Fibroblast of the aortic adventitia (primary cell): ENCODE measurements at regions not wholly inside any gene's neighbourhood (a gene's known extent, or its start where the extent isn't known, plus 50 kb on each side); places are given as distances from the start of the nearest gene placed in this dataset.

Experiments
- DNase-seq: peaks from one replicate; pipeline ENCODE4 v3.0.0-alpha.2; 2010; ENCODE audit warnings: low read depth
- H3K4me3 ChIP-seq: 2 replicates; pipeline ENCODE4 v1.5.1; 2011; ENCODE audit warnings: low read depth, mild to moderate bottlenecking, control low read depth, low read length, moderate library complexity
- TF ChIP-seq, protein P1 (sequence below): IDR thresholded peaks from 2 replicates; pipeline ENCODE4 v1.5.1; 2011; ENCODE audit warnings: mild to moderate bottlenecking, low read length, control low read depth, inconsistent platforms; ENCODE audit not compliant: insufficient read depth

DNA sequence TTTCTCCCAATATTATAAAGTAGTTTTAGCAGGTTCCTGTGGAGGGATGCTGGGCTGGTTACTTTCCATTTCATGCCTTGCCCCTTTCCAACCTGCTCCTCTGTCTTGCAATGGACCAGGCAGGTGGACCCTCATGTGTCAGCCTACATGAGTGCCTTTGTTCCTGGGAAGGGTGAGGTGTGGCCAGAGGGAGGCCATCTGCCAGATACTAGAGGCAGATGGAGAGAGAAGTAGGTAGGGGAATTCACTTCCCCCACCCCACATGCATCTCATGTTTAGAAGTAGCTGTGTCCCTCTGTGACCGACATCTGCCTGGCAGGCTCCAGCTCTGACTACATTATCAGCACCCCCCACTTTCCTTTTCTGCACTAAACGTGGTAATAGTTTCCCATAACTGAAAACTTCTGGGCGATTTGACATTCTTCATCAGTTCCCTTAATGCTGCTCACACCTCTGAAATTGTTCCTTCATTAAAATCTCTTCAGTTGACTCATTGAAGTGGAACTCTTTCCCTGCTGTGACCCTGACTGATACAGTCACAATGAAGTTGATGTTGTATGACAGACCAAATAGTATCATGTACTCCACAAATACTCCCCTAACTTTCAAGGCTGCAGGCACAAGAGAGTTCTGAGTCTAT, 396.3 kb upstream of the FZD8 start:
- DNase-seq, result no peak
- no peak overlapping the region for H3K4me3 ChIP-seq
- TF ChIP-seq, protein P1, sequence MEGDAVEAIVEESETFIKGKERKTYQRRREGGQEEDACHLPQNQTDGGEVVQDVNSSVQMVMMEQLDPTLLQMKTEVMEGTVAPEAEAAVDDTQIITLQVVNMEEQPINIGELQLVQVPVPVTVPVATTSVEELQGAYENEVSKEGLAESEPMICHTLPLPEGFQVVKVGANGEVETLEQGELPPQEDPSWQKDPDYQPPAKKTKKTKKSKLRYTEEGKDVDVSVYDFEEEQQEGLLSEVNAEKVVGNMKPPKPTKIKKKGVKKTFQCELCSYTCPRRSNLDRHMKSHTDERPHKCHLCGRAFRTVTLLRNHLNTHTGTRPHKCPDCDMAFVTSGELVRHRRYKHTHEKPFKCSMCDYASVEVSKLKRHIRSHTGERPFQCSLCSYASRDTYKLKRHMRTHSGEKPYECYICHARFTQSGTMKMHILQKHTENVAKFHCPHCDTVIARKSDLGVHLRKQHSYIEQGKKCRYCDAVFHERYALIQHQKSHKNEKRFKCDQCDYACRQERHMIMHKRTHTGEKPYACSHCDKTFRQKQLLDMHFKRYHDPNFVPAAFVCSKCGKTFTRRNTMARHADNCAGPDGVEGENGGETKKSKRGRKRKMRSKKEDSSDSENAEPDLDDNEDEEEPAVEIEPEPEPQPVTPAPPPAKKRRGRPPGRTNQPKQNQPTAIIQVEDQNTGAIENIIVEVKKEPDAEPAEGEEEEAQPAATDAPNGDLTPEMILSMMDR, result no peak

DNA sequence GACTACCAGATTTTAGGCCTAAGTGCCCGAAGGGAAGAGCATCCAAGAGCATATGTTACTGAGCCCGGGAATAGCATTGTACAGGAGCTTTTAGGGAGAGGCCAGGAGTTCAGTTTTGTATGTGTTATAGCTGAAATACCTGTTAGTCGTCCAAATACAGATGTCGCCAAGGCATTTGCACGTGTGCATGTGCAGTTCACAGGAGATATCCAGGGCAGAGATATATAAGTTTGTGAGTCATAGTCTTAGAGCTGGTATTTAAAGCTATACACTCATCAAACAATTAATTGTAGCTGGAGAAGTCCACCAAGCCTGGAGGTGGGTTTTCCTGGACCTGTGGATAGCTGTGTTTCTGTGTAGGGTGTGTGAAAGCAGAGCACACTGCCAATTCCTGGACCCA, 394.0 kb upstream of the FZD8 start:
- TF ChIP-seq, protein P1, result no peak
- no peak for DNase-seq
- no peak overlapping the region for H3K4me3 ChIP-seq

DNA sequence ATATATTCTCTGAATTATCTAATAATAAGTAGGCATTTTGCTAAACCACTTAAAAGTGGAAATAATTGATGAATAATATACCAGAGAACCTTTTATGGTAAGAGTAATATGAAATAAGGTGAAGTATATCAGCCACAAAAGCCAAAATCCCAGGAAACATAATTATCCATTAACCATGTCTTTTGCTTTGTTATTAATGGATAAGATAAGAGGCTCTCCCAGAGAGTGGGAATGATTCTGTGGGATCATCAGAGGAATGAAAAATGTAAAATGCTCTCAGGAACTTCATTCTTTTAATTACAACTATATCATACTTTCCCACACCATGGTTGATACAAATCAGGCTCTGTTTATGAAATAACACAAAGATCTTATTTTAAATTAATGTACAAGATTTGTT, 391.7 kb upstream of the FZD8 start:
- TF ChIP-seq, protein P1, result no peak
- no peak for DNase-seq
- H3K4me3 ChIP-seq, result no peak overlapping the region

DNA sequence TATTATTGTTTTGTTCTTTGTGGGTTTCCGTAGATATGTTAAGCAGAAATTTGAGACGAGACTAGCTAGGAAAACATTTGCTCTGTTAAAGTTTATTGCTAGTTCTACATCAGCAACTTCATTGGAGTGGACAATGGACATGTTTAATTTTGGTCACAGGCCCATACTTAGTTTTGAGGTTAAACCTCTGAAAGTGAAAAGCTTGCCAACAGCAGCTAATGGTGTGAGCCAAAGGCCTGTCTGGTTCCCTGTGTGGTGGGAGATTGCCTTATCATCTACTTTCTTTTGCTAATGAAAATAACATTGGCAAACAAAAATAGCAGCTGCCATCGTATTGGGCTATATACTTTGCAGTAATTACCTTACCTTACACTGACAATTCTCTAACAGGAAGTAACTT, 388.4 kb upstream of the FZD8 start:
- peak; percentile 56 for DNase-seq
- no peak overlapping the region for H3K4me3 ChIP-seq
- TF ChIP-seq, protein P1, result no peak

DNA sequence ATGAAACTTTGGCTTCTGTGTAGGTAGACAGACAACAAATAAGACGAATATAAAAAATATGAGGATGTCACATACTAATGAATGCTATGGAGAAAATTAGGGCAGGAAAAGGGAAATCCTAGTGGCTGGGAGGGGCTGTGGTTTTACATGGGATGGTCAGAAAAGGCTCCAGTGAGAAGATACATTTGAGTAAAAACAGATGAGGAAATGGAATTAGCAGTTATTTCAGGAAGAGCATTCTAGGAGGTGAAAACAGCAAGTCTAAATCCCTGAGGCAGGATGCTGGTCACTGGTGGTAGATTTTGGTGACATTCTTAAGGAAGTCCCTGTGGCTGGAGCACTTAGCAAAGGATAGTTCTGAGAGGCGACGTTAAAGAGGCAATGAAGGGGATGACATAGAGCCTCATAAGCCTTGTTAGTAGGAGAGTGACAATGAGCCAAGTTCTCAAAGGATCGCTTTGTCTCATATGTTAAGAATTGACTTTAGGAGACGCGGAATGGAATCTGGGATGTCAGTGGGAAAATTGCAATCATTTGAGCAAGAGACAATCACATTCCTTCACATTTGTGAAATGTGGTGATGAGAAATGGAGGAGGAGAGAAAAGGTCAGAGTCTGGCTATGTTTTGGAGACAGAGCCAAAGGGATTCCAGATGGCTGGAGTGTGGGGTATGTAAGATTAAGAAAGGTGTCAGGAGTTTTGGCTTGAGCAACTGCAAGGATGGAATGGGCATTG, 384.7 kb upstream of the FZD8 start:
- no peak for DNase-seq
- TF ChIP-seq, protein P1, result no peak
- H3K4me3 ChIP-seq, result no peak overlapping the region

DNA sequence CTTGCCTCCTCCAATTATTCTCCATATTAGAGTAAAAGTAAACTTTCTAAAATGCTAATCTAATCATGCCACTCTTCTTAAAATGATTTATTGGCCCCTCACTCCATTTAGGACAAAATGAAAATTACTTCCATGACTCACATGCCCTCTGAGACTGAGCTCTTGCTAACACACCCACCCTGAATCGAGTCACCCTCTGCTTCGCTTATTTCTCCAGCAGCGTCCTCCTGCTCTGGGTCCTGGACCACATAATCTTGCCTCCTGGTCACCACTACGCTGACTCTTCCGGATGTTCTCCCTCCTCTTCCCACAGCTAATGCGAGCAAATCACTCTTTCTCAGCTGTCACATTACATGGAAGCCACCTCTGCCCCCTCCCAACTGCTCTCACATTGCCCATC, 384.0 kb upstream of the FZD8 start:
- DNase-seq, result no peak

More for the DNA sequence above, 384.0 kb upstream of the FZD8 start:
- TF ChIP-seq, protein P1, result no peak
- H3K4me3 ChIP-seq, result no peak overlapping the region
